Choroid plexus epithelial cell (primary cell): ENCODE measurements at regions not wholly inside any gene's neighbourhood (a gene's known extent, or its start where the extent isn't known, plus 50 kb on each side); places are given as distances from the start of the nearest gene placed in this dataset.

Experiments used
- DNase-seq: peaks from one replicate; pipeline ENCODE4 v3.0.0-alpha.2; 2010; ENCODE audit warnings: low read depth
- H3K4me3 ChIP-seq: 2 replicates; pipeline ENCODE4 v1.5.1; 2011; ENCODE audit warnings: low read depth, mild to moderate bottlenecking, control low read depth, low read length, moderate library complexity
- CTCF ChIP-seq: conservative IDR thresholded peaks from 2 replicates; pipeline ENCODE4 v1.5.1; 2011; ENCODE audit warnings: low read depth, mild to moderate bottlenecking, control low read depth, inconsistent platforms, low read length, moderate library complexity

- H3K4me3 ChIP-seq, result no peak overlapping the region
- peak; percentile 18 for DNase-seq
Measured at GRCh38 chr9:86821006-86821845, 126.1 kb downstream of the GAS1 start.

GRCh38 chr9:86819552-86819951 is 127.8 kb downstream of the GAS1 start:
- DNase-seq, result no peak
- no peak for TF ChIP-seq CTCF
- no peak overlapping the region for H3K4me3 ChIP-seq

More at GRCh38 chr9:86821006-86821845, 126.1 kb downstream of the GAS1 start:
- no peak for TF ChIP-seq CTCF

- TF ChIP-seq CTCF, result no peak
- no peak for DNase-seq
- H3K4me3 ChIP-seq, result no peak overlapping the region
Measured at GRCh38 chr9:86818636-86819035, 128.7 kb downstream of the GAS1 start.

- no peak overlapping the region for H3K4me3 ChIP-seq
- DNase-seq, result no peak
- TF ChIP-seq CTCF, result no peak
Measured at GRCh38 chr9:86816868-86817267, 130.4 kb downstream of the GAS1 start.

- DNase-seq, result no peak
- no peak for TF ChIP-seq CTCF
- no peak overlapping the region for H3K4me3 ChIP-seq
Measured at GRCh38 chr9:86816366-86816765, 130.9 kb downstream of the GAS1 start.

GRCh38 chr9:86812616-86813015 is 134.7 kb downstream of the GAS1 start:
- no peak for DNase-seq
- no peak for TF ChIP-seq CTCF
- no peak overlapping the region for H3K4me3 ChIP-seq
